GM13976 (cell line): ENCODE measurements at regions not wholly inside any gene's neighbourhood (a gene's known extent, or its start where the extent isn't known, plus 50 kb on each side); places are given as distances from the start of the nearest gene placed in this dataset.

Experiments used
- DNase-seq: peaks from one replicate; pipeline ENCODE4 v3.0.0; 2012; ENCODE audit warnings: low spot score
- CTCF ChIP-seq: IDR thresholded peaks from 2 replicates; pipeline ENCODE4 v1.5.1; 2012; ENCODE audit warnings: borderline replicate concordance, mild to moderate bottlenecking; ENCODE audit not compliant: insufficient read depth; ENCODE audit errors: extremely low read depth, missing control alignments, control extremely low read depth
- in situ Hi-C: fragments of 300-500 bp; cut with MboI; formaldehyde crosslinking; loops from one replicate; pipeline ENCODE4 v1.12.0; 2022; ENCODE audit warnings: low sequenced_read_pairs, mixed read lengths, inconsistent platforms; ENCODE audit not compliant: unreplicated experiment

- in situ Hi-C loops: no loop called here
- TF ChIP-seq CTCF: no peak
- no peak for DNase-seq
Measured at GRCh38 chr5:105331558-105331957, 1769.0 kb upstream of the NUDT12 start.

- in situ Hi-C loops: no loop called here
- DNase-seq: no peak
- TF ChIP-seq CTCF: no peak
Measured at GRCh38 chr5:105330185-105330584, 1767.6 kb upstream of the NUDT12 start.

- no peak for DNase-seq
- no peak for TF ChIP-seq CTCF
- in situ Hi-C loops: no loop called here
Measured at GRCh38 chr5:105304859-105305258, 1742.3 kb upstream of the NUDT12 start.

GRCh38 chr5:105288946-105289345, 1726.4 kb upstream of the NUDT12 start:
- TF ChIP-seq CTCF: no peak
- in situ Hi-C loops: no loop called here
- no peak for DNase-seq

- in situ Hi-C loops: no loop called here
- no peak for DNase-seq
- TF ChIP-seq CTCF: no peak
Measured at GRCh38 chr5:105283134-105283533, 1720.5 kb upstream of the NUDT12 start.

GRCh38 chr5:105274079-105274478, 1711.5 kb upstream of the NUDT12 start:
- DNase-seq: no peak
- TF ChIP-seq CTCF: no peak
- in situ Hi-C loops: no loop called here

GRCh38 chr5:105263515-105263914, 1700.9 kb upstream of the NUDT12 start:
- no peak for DNase-seq
- TF ChIP-seq CTCF: no peak
- in situ Hi-C loops: no loop called here
